A549 (cell line): ENCODE measurements at regions not wholly inside any gene's neighbourhood (a gene's known extent, or its start where the extent isn't known, plus 50 kb on each side); places are given as distances from the start of the nearest gene placed in this dataset.

ENCODE experiments used
- ATAC-seq, 2 experiments: fragments of 200-7000 bp in 1 of 2; fragments of >200 bp in 1 of 2; cut with Nextera tagmentation in 1 of 2; cut with Tn5 transposase in 1 of 2; 3 replicates each; pipeline versions ENCODE4 v1.8.0 to v1.9.1; 2018 to 2020; ENCODE audit warnings: mild to moderate bottlenecking in 1 of 2, moderate library complexity in 1 of 2
- CTCF ChIA-PET: fragments of 300-600 bp; sonication (Branson Sonifier 250); formaldehyde crosslinking; extraction: SDS; loops from one replicate; lab custom pipeline; 2021; ENCODE audit warnings: antibody characterized with exemption, inconsistent platforms; lab: Yijun Ruan, JAX
- POLR2A ChIA-PET: fragments of 350-600 bp; formaldehyde crosslinking; extraction: SDS; loops from one replicate; lab custom pipeline; 2021; ENCODE audit warnings: antibody characterized with exemption, inconsistent platforms; lab: Yijun Ruan, JAX
- DNase-seq, 2 experiments: peaks; one replicate each; pipeline versions ENCODE4 v3.0.0 to v3.0.0-alpha.2; 2011 to 2016; ENCODE audit warnings: low read depth in 1 of 2, low spot score in 1 of 2
- FAIRE-seq: peaks from 2 replicates; lab custom pipeline; 2011; peaks lifted over from hg19 to GRCh38; lab: Jason Lieb, UNC
- H3K27ac ChIP-seq, 2 experiments: fragments of >200 bp; sonication (Bioruptor Twin); formaldehyde crosslinking; 3 replicates each; pipeline ENCODE4 v1.5.1; 2016 to 2017
- H3K4me1 ChIP-seq: fragments of >200 bp; sonication (Bioruptor Twin); formaldehyde crosslinking; 3 replicates; pipeline ENCODE4 v1.6.1; 2016
- H3K4me2 ChIP-seq: fragments of >200 bp; sonication (Bioruptor Twin); formaldehyde crosslinking; 3 replicates; pipeline ENCODE4 v1.6.1; 2016
- H3K4me3 ChIP-seq: fragments of >200 bp; sonication (Bioruptor Twin); formaldehyde crosslinking; 3 replicates; pipeline ENCODE4 v1.5.1; 2016
- H3K9me3 ChIP-seq: fragments of >200 bp; sonication (Bioruptor Twin); formaldehyde crosslinking; 3 replicates; pipeline ENCODE4 v1.6.1; 2016
- BHLHE40 ChIP-seq: IDR thresholded peaks from 2 replicates; pipeline ENCODE4 v1.6.1; 2012; ENCODE audit warnings: low read depth, low read length, inconsistent platforms
- EHF ChIP-seq: fragments of 250-450 bp; sonication (Bioruptor Pico); IDR thresholded peaks from 2 replicates; pipeline ENCODE4 v1.5.0; 2020; ENCODE audit warnings: mild to moderate bottlenecking
- ELK1 ChIP-seq: fragments of 150-350 bp; IDR thresholded peaks from 2 replicates; pipeline ENCODE4 v1.6.1; 2014; ENCODE audit warnings: low read depth, mild to moderate bottlenecking, low read length
- EP300 ChIP-seq, 2 experiments: fragments of >200 bp; sonication (Bioruptor Twin); formaldehyde crosslinking; IDR thresholded peaks; 2 replicates in 1 of 2; 3 replicates in 1 of 2; pipeline ENCODE4 v1.6.1; 2016 to 2017
- ESRRA ChIP-seq: fragments of 150-350 bp; IDR thresholded peaks from 2 replicates; pipeline ENCODE4 v1.6.1; 2014; ENCODE audit warnings: mild to moderate bottlenecking, low read length, borderline replicate concordance
- FOSL2 ChIP-seq, 2 experiments: fragments of 450-650 bp in 1 of 2; fragments of >200 bp in 1 of 2; sonication (Bioruptor Twin) in 1 of 2; formaldehyde crosslinking; IDR thresholded peaks; 2 replicates each; pipeline versions ENCODE4 v1.5.0 to v1.6.1; 2016 to 2020; ENCODE audit warnings: mild to moderate bottlenecking in 1 of 2, moderate library complexity in 1 of 2
- FOXS1 ChIP-seq: fragments of 250-450 bp; sonication (Bioruptor Pico); IDR thresholded peaks from 2 replicates; pipeline ENCODE4 v1.5.0; 2020; ENCODE audit warnings: mild to moderate bottlenecking, moderate library complexity
- HES2 ChIP-seq: fragments of >200 bp; sonication (Bioruptor Twin); formaldehyde crosslinking; IDR thresholded peaks from 2 replicates; pipeline ENCODE4 v1.6.1; 2016
- HMGXB4 ChIP-seq: fragments of 250-450 bp; sonication (Bioruptor Pico); IDR thresholded peaks from 2 replicates; pipeline ENCODE4 v1.5.0; 2021; ENCODE audit warnings: mild to moderate bottlenecking, moderate library complexity, borderline replicate concordance
- HOXB13 ChIP-seq: fragments of 250-450 bp; sonication (Bioruptor Pico); IDR thresholded peaks from 2 replicates; pipeline ENCODE4 v1.5.0; 2020; ENCODE audit warnings: low read depth, mild to moderate bottlenecking, moderate library complexity
- HOXB5 ChIP-seq: fragments of 250-450 bp; sonication (Bioruptor Pico); IDR thresholded peaks from 2 replicates; pipeline ENCODE4 v1.5.0; 2020; ENCODE audit warnings: mild to moderate bottlenecking, moderate library complexity
- KDM1A ChIP-seq: fragments of 200-600 bp; sonication (generic); IDR thresholded peaks from 2 replicates; pipeline ENCODE4 v1.6.1; 2016; ENCODE audit warnings: low read depth, mild to moderate bottlenecking
- KDM5A ChIP-seq: fragments of 200-600 bp; sonication (generic); IDR thresholded peaks from 2 replicates; pipeline ENCODE4 v1.6.1; 2016; ENCODE audit warnings: antibody characterized with exemption, mild to moderate bottlenecking
- MAFK ChIP-seq: fragments of 450-650 bp; IDR thresholded peaks from 2 replicates; pipeline ENCODE4 v1.6.1; 2014; ENCODE audit not compliant: partially characterized antibody
- MAZ ChIP-seq: fragments of 150-350 bp; IDR thresholded peaks from 2 replicates; pipeline ENCODE4 v1.6.1; 2014; ENCODE audit warnings: antibody characterized with exemption, low read depth, low read length, borderline replicate concordance
- MYC ChIP-seq: IDR thresholded peaks from 2 replicates; pipeline ENCODE4 v1.6.1; 2012; ENCODE audit warnings: mild to moderate bottlenecking, inconsistent platforms, low read length, improper control_type of control experiment, borderline replicate concordance
- NR3C1 ChIP-seq: fragments of >200 bp; sonication (Bioruptor Twin); formaldehyde crosslinking; IDR thresholded peaks from 3 replicates; pipeline ENCODE4 v1.6.1; 2017
- PBX3 ChIP-seq: IDR thresholded peaks from 2 replicates; pipeline ENCODE4 v1.6.1; 2012
- RAD21 ChIP-seq, 2 experiments: fragments of >200 bp in 1 of 2; sonication (Bioruptor Twin) in 1 of 2; formaldehyde crosslinking in 1 of 2; IDR thresholded peaks in 1 of 2; conservative IDR thresholded peaks in 1 of 2; 2 replicates in 1 of 2; 3 replicates in 1 of 2; pipeline ENCODE4 v1.6.1; 2012 to 2018; ENCODE audit warnings: inconsistent platforms in 1 of 2
- RARB ChIP-seq: fragments of 250-450 bp; sonication (Bioruptor Pico); IDR thresholded peaks from 2 replicates; pipeline ENCODE4 v1.8.0; 2021; ENCODE audit warnings: mild to moderate bottlenecking, moderate library complexity
- REST ChIP-seq: fragments of 200-600 bp; sonication (generic); IDR thresholded peaks from 2 replicates; pipeline ENCODE4 v1.6.1; 2016; ENCODE audit warnings: antibody characterized with exemption, mild to moderate bottlenecking, moderate library complexity
- SREBF2 ChIP-seq: fragments of 450-650 bp; IDR thresholded peaks from 2 replicates; pipeline ENCODE4 v1.6.1; 2014; ENCODE audit warnings: mild to moderate bottlenecking, moderate library complexity
- TP53 ChIP-seq: fragments of 250-450 bp; sonication (Bioruptor Pico); IDR thresholded peaks from 2 replicates; pipeline ENCODE4 v1.5.0; 2021; ENCODE audit warnings: mild to moderate bottlenecking, moderate library complexity
- ZFP36 ChIP-seq: fragments of 450-650 bp; IDR thresholded peaks from 2 replicates; pipeline ENCODE4 v1.6.1; 2014; ENCODE audit warnings: borderline replicate concordance; ENCODE audit not compliant: partially characterized antibody
- ZSCAN20 ChIP-seq: fragments of 250-450 bp; sonication (Bioruptor Pico); IDR thresholded peaks from 2 replicates; pipeline ENCODE4 v1.8.0; 2022; ENCODE audit warnings: mild to moderate bottlenecking, moderate library complexity
- WGBS: methylation state at CpG from one replicate; pipeline ENCODE4 v1.1.6; 2017; ENCODE audit errors: missing lambda C conversion rate; 5-methylcytosine and 5-hydroxymethylcytosine counted together
- TF ChIP-seq, protein P1 (sequence below): IDR thresholded peaks from 2 replicates; pipeline ENCODE4 v1.6.1; 2012; ENCODE audit warnings: low read depth, borderline replicate concordance
- TF ChIP-seq, protein P2 (sequence below): fragments of 450-650 bp; IDR thresholded peaks from 2 replicates; pipeline ENCODE4 v1.6.1; 2014; ENCODE audit warnings: antibody characterized with exemption

- CTCF ChIA-PET, result interaction anchor here (0.8 to 1.4 kb wide), 2 partner anchors 140 to 690 kb away, joined by 4 read pairs; no protein-coding TSS in a partner anchor
- WGBS, result 25% methylated on average over 5 of the region's 5 CpGs
- DNase-seq (no peak), ATAC-seq (no peak), FAIRE-seq (no peak)
- POLR2A ChIA-PET, result no interaction called here
- H3K4me1 ChIP-seq, result no peaks in the 10 kb centered on the region
- TF ChIP-seq ELK1, result no peak
- no peak for TF ChIP-seq HOXB5 (CRISPR knock-in tag)
- no peak for TF ChIP-seq KDM5A
- no peak for TF ChIP-seq RARB (CRISPR knock-in tag)
- no peak for TF ChIP-seq ZSCAN20 (CRISPR knock-in tag)
- no peak for TF ChIP-seq MAFK
- no peak for TF ChIP-seq REST
- TF ChIP-seq RAD21 (conservative IDR thresholded peaks at IDR 0.05 in 1 of 2, IDR thresholded peaks at IDR 0.05 in 1 of 2), result no peak
- TF ChIP-seq HES2, result no peak
- no peak for TF ChIP-seq SREBF2
- no peak for TF ChIP-seq NR3C1
- TF ChIP-seq TP53 (CRISPR knock-in tag), result no peak
- TF ChIP-seq ZFP36, result no peak
- TF ChIP-seq FOSL2 (IDR thresholded peaks at IDR 0.05), result no peak
- no peak for TF ChIP-seq FOSL2 (CRISPR knock-in tag; IDR thresholded peaks at IDR 0.05)
- no peak for TF ChIP-seq HMGXB4
- no peak for TF ChIP-seq MYC
- TF ChIP-seq, protein P1, sequence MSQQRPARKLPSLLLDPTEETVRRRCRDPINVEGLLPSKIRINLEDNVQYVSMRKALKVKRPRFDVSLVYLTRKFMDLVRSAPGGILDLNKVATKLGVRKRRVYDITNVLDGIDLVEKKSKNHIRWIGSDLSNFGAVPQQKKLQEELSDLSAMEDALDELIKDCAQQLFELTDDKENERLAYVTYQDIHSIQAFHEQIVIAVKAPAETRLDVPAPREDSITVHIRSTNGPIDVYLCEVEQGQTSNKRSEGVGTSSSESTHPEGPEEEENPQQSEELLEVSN, result no peak
- no peak for TF ChIP-seq PBX3
- H3K4me2 ChIP-seq, result no peak overlapping the region
- no peak overlapping the region for H3K4me3 ChIP-seq
- no peak overlapping the region for H3K27ac ChIP-seq
- H3K9me3 ChIP-seq, result no peaks in the 10 kb centered on the region
Observed at GRCh38 chr2:856456-856855, 94.2 kb upstream of the SNTG2 start.

GRCh38 chr2:856041-856440 lies 94.6 kb upstream of the SNTG2 start:
- ChIA-PET CTCF (interaction anchor here (0.8 to 1.4 kb wide), 2 partner anchors 139 to 691 kb away, joined by 4 read pairs; no protein-coding TSS in a partner anchor), POLR2A (no interaction called here)
- no peak for FAIRE-seq
- Histone ChIP-seq H3K4me1 (no peaks in the 10 kb centered on the region), H3K27ac (no peak overlapping the region), H3K9me3 (no peaks in the 10 kb centered on the region), H3K4me3 (no peak overlapping the region), H3K4me2 (no peak overlapping the region)
- no peak for DNase-seq
- ATAC-seq, result no peak
- WGBS, result 20% methylated on average over 2 of the region's 2 CpGs
- TF ChIP-seq BHLHE40 (no peak), ESRRA (no peak), HOXB13 (no peak), ZFP36 (no peak), RARB (CRISPR knock-in tag) (no peak), HES2 (no peak), MAZ (no peak), EHF (CRISPR knock-in tag) (no peak), KDM1A (no peak), EP300 (IDR thresholded peaks at IDR 0.05) (no peak), FOXS1 (CRISPR knock-in tag) (no peak)
- TF ChIP-seq, protein P2, sequence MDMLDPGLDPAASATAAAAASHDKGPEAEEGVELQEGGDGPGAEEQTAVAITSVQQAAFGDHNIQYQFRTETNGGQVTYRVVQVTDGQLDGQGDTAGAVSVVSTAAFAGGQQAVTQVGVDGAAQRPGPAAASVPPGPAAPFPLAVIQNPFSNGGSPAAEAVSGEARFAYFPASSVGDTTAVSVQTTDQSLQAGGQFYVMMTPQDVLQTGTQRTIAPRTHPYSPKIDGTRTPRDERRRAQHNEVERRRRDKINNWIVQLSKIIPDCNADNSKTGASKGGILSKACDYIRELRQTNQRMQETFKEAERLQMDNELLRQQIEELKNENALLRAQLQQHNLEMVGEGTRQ, result no peak
